Stimulated activated CD4-positive, alpha-beta T cell treated with anti-CD3 and anti-CD28 coated beads, TNF-alpha, amount 100 ng/mL, for 48 hours (primary cell): ENCODE measurements at regions not wholly inside any gene's neighbourhood (a gene's known extent, or its start where the extent isn't known, plus 50 kb on each side); places are given as distances from the start of the nearest gene placed in this dataset.
"Not testable (repeated sequence)": the region's sequence is repeated elsewhere in the genome, so short reads cannot be mapped to it uniquely, and the experiment has no call there.

Experiments used
- DNase-seq, 3 donors: peaks; one replicate each; pipeline ENCODE4 v3.0.0-alpha.2; 2020; ENCODE audit warnings: low read depth in 3 of 3

GRCh38 chr3:48101301-48101650, 85.1 kb upstream of the MAP4 start:
- not testable (repeated sequence) for DNase-seq

GRCh38 chr3:48092270-48092669, 76.1 kb upstream of the MAP4 start:
- DNase-seq = no peak

- no peak for DNase-seq
These were observed 74.1 kb upstream of the MAP4 start for GRCh38 chr3:48090166-48090939.

GRCh38 chr3:48088749-48089466, 72.7 kb upstream of the MAP4 start:
- peak; percentile 88 to 96 (median 89) for DNase-seq

GRCh38 chr3:48088056-48088748, 72.0 kb upstream of the MAP4 start:
- DNase-seq = peak in 1 of 3 donors; percentile 1

GRCh38 chr3:48086705-48087104, 70.5 kb upstream of the MAP4 start:
- DNase-seq = no peak

GRCh38 chr3:48084929-48085328, 68.7 kb upstream of the MAP4 start:
- no peak for DNase-seq

GRCh38 chr3:48084170-48084569, 68.0 kb upstream of the MAP4 start:
- no peak for DNase-seq

GRCh38 chr3:48082580-48083184, 66.5 kb upstream of the MAP4 start:
- DNase-seq = no peak

- DNase-seq = no peak
These were observed 61.6 kb upstream of the MAP4 start for GRCh38 chr3:48077815-48078214.

GRCh38 chr3:48070030-48070429, 53.8 kb upstream of the MAP4 start:
- no peak for DNase-seq

- DNase-seq = no peak
These were observed 53.1 kb upstream of the MAP4 start for GRCh38 chr3:48069339-48069738.

GRCh38 chr3:48068886-48069285, 52.7 kb upstream of the MAP4 start:
- no peak for DNase-seq

GRCh38 chr3:48068320-48068719, 52.1 kb upstream of the MAP4 start:
- not testable (repeated sequence) for DNase-seq

GRCh38 chr3:48067271-48067670, 51.1 kb upstream of the MAP4 start:
- DNase-seq = no peak
